ENCODE measurements at regions not wholly inside any gene's neighbourhood (a gene's known extent, or its start where the extent isn't known, plus 50 kb on each side); places are given as distances from the start of the nearest gene placed in this dataset.

DNA sequence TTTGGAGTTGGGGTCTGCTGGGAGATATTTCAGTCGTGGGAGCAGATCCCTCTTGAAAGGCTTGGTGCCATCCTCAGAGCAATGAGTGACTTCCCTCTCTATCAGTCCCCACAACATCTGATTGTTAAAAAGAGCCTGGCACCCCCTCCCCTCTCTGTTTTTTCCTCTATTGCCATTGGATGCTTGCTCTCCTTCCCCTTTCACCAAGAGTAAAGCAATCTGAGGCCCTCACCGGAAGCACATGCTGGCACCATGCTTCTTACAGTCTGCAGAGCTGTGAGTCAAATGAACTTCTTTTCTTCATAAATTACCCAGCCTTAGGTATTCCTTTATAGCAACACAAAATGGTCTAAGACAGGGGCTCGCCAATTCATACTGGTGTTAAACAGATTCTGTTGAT, 99.1 kb upstream of the CCND2 start:
- no peak overlapping the region for H3K4me3 ChIP-seq (ENCODE audit: low read depth, low read length)
- no peak overlapping the region for H3K27ac ChIP-seq (ENCODE audit: extremely low read depth, low read depth, low read length)
- no peak for TF ChIP-seq ZBTB17 (tag by site-specific recombination; IDR thresholded peaks at IDR 0.05)
- H3K36me3 ChIP-seq (ENCODE audit: control insufficient read depth in 2 of 2, insufficient read depth in 1 of 2, low read length in 2 of 2): no peaks in the 10 kb centered on the region
- ChIA-PET CTCF (interaction anchor here (0.7 kb wide), 1 partner anchor 209 kb away, joined by 3 read pairs; no protein-coding TSS in a partner anchor), POLR2A (no interaction called here)
- no peaks in the 10 kb centered on the region for H3K9me3 ChIP-seq (ENCODE audit: control insufficient read depth, insufficient read depth, low read depth, low read length)
- H3K4me1 ChIP-seq (ENCODE audit: control insufficient read depth, insufficient read depth, low read length): no peaks in the 10 kb centered on the region

DNA sequence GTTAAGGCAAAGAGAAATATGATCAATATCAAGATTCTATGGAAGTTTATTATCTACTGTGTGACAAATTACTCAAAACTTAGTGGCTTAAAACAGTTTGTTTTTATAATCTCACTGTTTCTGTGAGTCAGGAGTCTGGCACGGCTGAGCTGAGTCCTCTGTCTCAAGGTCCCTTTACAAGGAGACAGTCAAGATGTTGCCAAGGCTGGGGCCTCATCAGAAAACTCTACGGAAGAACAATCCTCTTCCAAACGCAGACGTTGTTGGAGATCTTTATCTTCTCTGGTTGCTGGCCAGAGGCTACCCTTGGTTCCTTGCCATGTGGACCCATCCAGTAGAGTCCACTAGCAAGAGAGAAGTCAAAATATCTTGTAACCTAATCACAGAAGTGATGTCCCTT, 100.6 kb upstream of the CCND2 start:
- TF ChIP-seq ZNF645 (tag by site-specific recombination; IDR thresholded peaks at IDR 0.05): no peak
- TF ChIP-seq ZNF639 (tag by site-specific recombination; IDR thresholded peaks at IDR 0.05): no peak
- no peak for TF ChIP-seq ZNF677 (tag by site-specific recombination; IDR thresholded peaks at IDR 0.05)
- no peak for TF ChIP-seq PRDM1 (tag by site-specific recombination; IDR thresholded peaks at IDR 0.05)
- no peak for TF ChIP-seq ZBTB1 (tag by site-specific recombination; IDR thresholded peaks at IDR 0.05)
- TF ChIP-seq BCL11B (tag by site-specific recombination; IDR thresholded peaks at IDR 0.05; ENCODE audit: low read depth): no peak
- TF ChIP-seq, protein P1, sequence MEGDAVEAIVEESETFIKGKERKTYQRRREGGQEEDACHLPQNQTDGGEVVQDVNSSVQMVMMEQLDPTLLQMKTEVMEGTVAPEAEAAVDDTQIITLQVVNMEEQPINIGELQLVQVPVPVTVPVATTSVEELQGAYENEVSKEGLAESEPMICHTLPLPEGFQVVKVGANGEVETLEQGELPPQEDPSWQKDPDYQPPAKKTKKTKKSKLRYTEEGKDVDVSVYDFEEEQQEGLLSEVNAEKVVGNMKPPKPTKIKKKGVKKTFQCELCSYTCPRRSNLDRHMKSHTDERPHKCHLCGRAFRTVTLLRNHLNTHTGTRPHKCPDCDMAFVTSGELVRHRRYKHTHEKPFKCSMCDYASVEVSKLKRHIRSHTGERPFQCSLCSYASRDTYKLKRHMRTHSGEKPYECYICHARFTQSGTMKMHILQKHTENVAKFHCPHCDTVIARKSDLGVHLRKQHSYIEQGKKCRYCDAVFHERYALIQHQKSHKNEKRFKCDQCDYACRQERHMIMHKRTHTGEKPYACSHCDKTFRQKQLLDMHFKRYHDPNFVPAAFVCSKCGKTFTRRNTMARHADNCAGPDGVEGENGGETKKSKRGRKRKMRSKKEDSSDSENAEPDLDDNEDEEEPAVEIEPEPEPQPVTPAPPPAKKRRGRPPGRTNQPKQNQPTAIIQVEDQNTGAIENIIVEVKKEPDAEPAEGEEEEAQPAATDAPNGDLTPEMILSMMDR (tag by site-specific recombination; IDR thresholded peaks at IDR 0.05): no peak
- no peak for TF ChIP-seq KLF10 (tag by site-specific recombination; IDR thresholded peaks at IDR 0.05)
- TF ChIP-seq ZNF23 (tag by site-specific recombination; IDR thresholded peaks at IDR 0.05; ENCODE audit: borderline replicate concordance): no peak
- no peak for TF ChIP-seq ZNF19 (tag by site-specific recombination; IDR thresholded peaks at IDR 0.05; ENCODE audit: low read depth)
- TF ChIP-seq ZNF600 (tag by site-specific recombination; IDR thresholded peaks at IDR 0.05): no peak
- TF ChIP-seq TRIM28 (IDR thresholded peaks at IDR 0.05; ENCODE audit: borderline replicate concordance, low read length): no peak
- no peak for TF ChIP-seq ZFP3 (tag by site-specific recombination; IDR thresholded peaks at IDR 0.05; ENCODE audit: low read depth)
- no peak for TF ChIP-seq ZNF266 (tag by site-specific recombination; IDR thresholded peaks at IDR 0.05; ENCODE audit: low read depth)
- TF ChIP-seq ZNF202 (tag by site-specific recombination; IDR thresholded peaks at IDR 0.05; ENCODE audit: borderline replicate concordance): no peak
- no peak for TF ChIP-seq ZFP41 (tag by site-specific recombination; IDR thresholded peaks at IDR 0.05; ENCODE audit: borderline replicate concordance)
- Histone ChIP-seq H3K27ac (ENCODE audit: extremely low read depth, low read depth, low read length) (no peak overlapping the region), H3K36me3 (ENCODE audit: control insufficient read depth in 2 of 2, insufficient read depth in 1 of 2, low read length in 2 of 2) (no peaks in the 10 kb centered on the region), H3K9me3 (ENCODE audit: control insufficient read depth, insufficient read depth, low read depth, low read length) (no peaks in the 10 kb centered on the region), H3K4me1 (ENCODE audit: control insufficient read depth, insufficient read depth, low read length) (no peaks in the 10 kb centered on the region), H3K4me3 (ENCODE audit: low read depth, low read length) (no peak overlapping the region)
- ChIA-PET POLR2A (no interaction called here), CTCF (no interaction called here)

GRCh38 chr12:4171742-4172141, 101.8 kb upstream of the CCND2 start:
- H3K27ac ChIP-seq (ENCODE audit: extremely low read depth, low read depth, low read length): no peak overlapping the region
- H3K4me3 ChIP-seq (ENCODE audit: low read depth, low read length): no peak overlapping the region
- ChIA-PET CTCF (no interaction called here), POLR2A (no interaction called here)
- H3K4me1 ChIP-seq (ENCODE audit: control insufficient read depth, insufficient read depth, low read length): no peaks in the 10 kb centered on the region
- no peaks in the 10 kb centered on the region for H3K36me3 ChIP-seq (ENCODE audit: control insufficient read depth in 2 of 2, insufficient read depth in 1 of 2, low read length in 2 of 2)
- no peaks in the 10 kb centered on the region for H3K9me3 ChIP-seq (ENCODE audit: control insufficient read depth, insufficient read depth, low read depth, low read length)
- no peak for TF ChIP-seq ZNF202 (tag by site-specific recombination; IDR thresholded peaks at IDR 0.05; ENCODE audit: borderline replicate concordance)
- TF ChIP-seq ZNF184 (tag by site-specific recombination; IDR thresholded peaks at IDR 0.05): no peak
- no peak for TF ChIP-seq TCF7L2 (IDR thresholded peaks at IDR 0.05; ENCODE audit: borderline replicate concordance, low read depth, low read length)
- TF ChIP-seq ZNF366 (tag by site-specific recombination; conservative IDR thresholded peaks at IDR 0.05): no peak
- no peak for TF ChIP-seq ZBTB17 (tag by site-specific recombination; IDR thresholded peaks at IDR 0.05)
- TF ChIP-seq GLI4 (tag by site-specific recombination; IDR thresholded peaks at IDR 0.05): no peak
- TF ChIP-seq ZNF621 (tag by site-specific recombination; IDR thresholded peaks at IDR 0.05): no peak
- TF ChIP-seq KLF8 (tag by site-specific recombination; IDR thresholded peaks at IDR 0.05): no peak
- TF ChIP-seq ZFP37 (tag by site-specific recombination; IDR thresholded peaks at IDR 0.05): no peak
- no peak for TF ChIP-seq IKZF3 (tag by site-specific recombination; IDR thresholded peaks at IDR 0.05)
- no peak for TF ChIP-seq SP3 (tag by site-specific recombination; IDR thresholded peaks at IDR 0.05)
- TF ChIP-seq REST (tag by site-specific recombination; IDR thresholded peaks at IDR 0.05): no peak
